ENCODE measurements at regions not wholly inside any gene's neighbourhood (a gene's known extent, or its start where the extent isn't known, plus 50 kb on each side); places are given as distances from the start of the nearest gene placed in this dataset.
A peak's percentile ranks its signal among the peaks of the same experiment; 100 is the strongest.

GRCh38 chr3:177820683-177821316, 623.5 kb upstream of the TBL1XR1 start:
- ATAC-seq: no peak
- Histone ChIP-seq H3K4me1 (peaks cover 30 to 50% of the 10 kb centered on the region in 2 donors), H3K4me3 (no peak overlapping the region), H3K9me3 (no peaks in the 10 kb centered on the region), H3K27me3 (no peaks in the 10 kb centered on the region), H3K36me3 (no peaks in the 10 kb centered on the region), H3K27ac (no peak overlapping the region)
- TF ChIP-seq POLR2A (IDR thresholded peaks at IDR 0.05) (no peak), CTCF (IDR thresholded peaks at IDR 0.05 in 4 of 5, conservative IDR thresholded peaks at IDR 0.05 in 1 of 5) (no peak)
- intact Hi-C loops (cut with DNase I; ENCODE audit: low total_unique reads) (no loop called here), in situ Hi-C loops (cut with MboI; ENCODE audit: low sequenced_read_pairs in 4 of 4) (no loop called here)
- no peak for DNase-seq

- Histone ChIP-seq H3K27ac (no peak overlapping the region), H3K27me3 (no peaks in the 10 kb centered on the region), H3K4me1 (peaks cover 18 to 31% of the 10 kb centered on the region in 2 donors), H3K4me3 (no peak overlapping the region), H3K9me3 (no peaks in the 10 kb centered on the region), H3K36me3 (no peaks in the 10 kb centered on the region)
- no peak for ATAC-seq
- in situ Hi-C loops (cut with MboI; ENCODE audit: low sequenced_read_pairs in 4 of 4): no loop called here
- TF ChIP-seq POLR2A (IDR thresholded peaks at IDR 0.05) (no peak), CTCF (IDR thresholded peaks at IDR 0.05 in 4 of 5, conservative IDR thresholded peaks at IDR 0.05 in 1 of 5) (no peak)
- intact Hi-C loops (cut with DNase I; ENCODE audit: low total_unique reads): no loop called here
- DNase-seq: no peak
Observed at GRCh38 chr3:177822681-177823096, 625.4 kb upstream of the TBL1XR1 start.

GRCh38 chr3:177823701-177824189, 626.5 kb upstream of the TBL1XR1 start:
- intact Hi-C loops (cut with DNase I; ENCODE audit: low total_unique reads): no loop called here
- no peak for ATAC-seq

GRCh38 chr3:177824190-177824786, 627.0 kb upstream of the TBL1XR1 start:
- intact Hi-C loops (cut with DNase I; ENCODE audit: low total_unique reads): no loop called here
- DNase-seq (peak; percentile 48 to 70), ATAC-seq (peak; percentile 76 to 86)
- Histone ChIP-seq H3K4me3 (no peak overlapping the region), H3K36me3 (no peaks in the 10 kb centered on the region), H3K27ac (peak overlapping the region; percentile 46 to 72 (median 67)), H3K4me1 (peaks cover 18 to 30% of the 10 kb centered on the region in 2 donors), H3K27me3 (no peaks in the 10 kb centered on the region), H3K9me3 (no peaks in the 10 kb centered on the region)
- in situ Hi-C loops (cut with MboI; ENCODE audit: low sequenced_read_pairs in 4 of 4): no loop called here
- TF ChIP-seq CTCF (IDR thresholded peaks at IDR 0.05 in 4 of 5, conservative IDR thresholded peaks at IDR 0.05 in 1 of 5): no peak
- TF ChIP-seq POLR2A (IDR thresholded peaks at IDR 0.05): no peak

More at GRCh38 chr3:177823701-177824189, 626.5 kb upstream of the TBL1XR1 start:
- Histone ChIP-seq H3K4me1 (peaks cover 18 to 30% of the 10 kb centered on the region in 2 donors), H3K4me3 (no peak overlapping the region), H3K9me3 (no peaks in the 10 kb centered on the region), H3K36me3 (no peaks in the 10 kb centered on the region), H3K27me3 (no peaks in the 10 kb centered on the region), H3K27ac (peak overlapping the region in 3 of 4 donors; percentile 46 to 68 (median 66))
- no peak for DNase-seq
- in situ Hi-C loops (cut with MboI; ENCODE audit: low sequenced_read_pairs in 4 of 4): no loop called here
- TF ChIP-seq CTCF (IDR thresholded peaks at IDR 0.05 in 4 of 5, conservative IDR thresholded peaks at IDR 0.05 in 1 of 5) (no peak), POLR2A (IDR thresholded peaks at IDR 0.05) (no peak)
